ENCODE measurements at regions not wholly inside any gene's neighbourhood (a gene's known extent, or its start where the extent isn't known, plus 50 kb on each side); places are given as distances from the start of the nearest gene placed in this dataset.

DNA sequence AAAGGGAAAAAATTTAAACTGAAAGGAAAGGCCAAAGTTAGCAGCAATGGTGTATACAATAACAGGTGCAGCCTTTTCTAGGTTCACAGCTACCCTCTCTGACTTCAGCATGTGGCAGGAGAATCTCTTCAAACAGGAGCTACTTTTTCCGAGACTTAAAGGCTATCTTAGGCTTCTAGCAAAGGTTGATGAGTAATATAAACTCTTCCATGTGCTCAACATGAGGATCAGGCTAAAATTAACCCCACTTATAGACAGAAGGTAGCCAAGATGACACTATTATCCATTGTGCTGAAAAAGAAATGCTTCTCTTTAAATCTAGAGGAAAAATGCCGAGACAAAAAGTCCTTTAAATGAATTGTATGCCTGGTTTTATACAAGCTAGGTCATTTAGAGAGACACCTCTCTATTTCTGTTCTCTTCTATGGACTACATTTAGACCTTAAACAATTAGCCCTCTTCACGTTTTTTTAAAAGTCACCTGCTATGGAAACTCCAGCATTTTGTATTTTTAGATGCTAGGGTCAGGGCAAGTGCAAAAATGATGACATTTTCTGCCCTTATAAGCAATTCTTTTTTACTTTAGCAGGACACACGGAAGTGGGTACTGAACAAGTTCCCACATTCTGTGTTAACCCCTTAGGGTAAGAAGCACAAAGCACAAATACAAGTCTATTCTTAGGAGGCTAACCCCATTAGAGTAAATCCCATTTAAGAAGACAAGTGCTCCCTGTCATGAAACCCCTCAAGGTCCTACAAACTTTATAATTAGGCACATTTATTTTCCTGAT, 216.8 kb upstream of the CITED2 start:
- H3K9me3 ChIP-seq (ENCODE audit: insufficient read depth, low read depth) = no peaks in the 10 kb centered on the region
- peaks cover 46% of the 10 kb centered on the region for H3K4me1 ChIP-seq (replicated peaks; ENCODE audit: insufficient read depth)
- ChIA-PET CTCF (no interaction called here), POLR2A (ENCODE audit: unreplicated experiment) (no interaction called here)
- no peak overlapping the region for H3K27ac ChIP-seq
- no peaks in the 10 kb centered on the region for H3K9me2 ChIP-seq (ENCODE audit: insufficient read depth)
- no TSS peak for BruUV-seq (replicated peaks)
- no peaks in the 10 kb centered on the region for H4K20me1 ChIP-seq (ENCODE audit: insufficient read depth)
- TF ChIP-seq, protein P1, sequence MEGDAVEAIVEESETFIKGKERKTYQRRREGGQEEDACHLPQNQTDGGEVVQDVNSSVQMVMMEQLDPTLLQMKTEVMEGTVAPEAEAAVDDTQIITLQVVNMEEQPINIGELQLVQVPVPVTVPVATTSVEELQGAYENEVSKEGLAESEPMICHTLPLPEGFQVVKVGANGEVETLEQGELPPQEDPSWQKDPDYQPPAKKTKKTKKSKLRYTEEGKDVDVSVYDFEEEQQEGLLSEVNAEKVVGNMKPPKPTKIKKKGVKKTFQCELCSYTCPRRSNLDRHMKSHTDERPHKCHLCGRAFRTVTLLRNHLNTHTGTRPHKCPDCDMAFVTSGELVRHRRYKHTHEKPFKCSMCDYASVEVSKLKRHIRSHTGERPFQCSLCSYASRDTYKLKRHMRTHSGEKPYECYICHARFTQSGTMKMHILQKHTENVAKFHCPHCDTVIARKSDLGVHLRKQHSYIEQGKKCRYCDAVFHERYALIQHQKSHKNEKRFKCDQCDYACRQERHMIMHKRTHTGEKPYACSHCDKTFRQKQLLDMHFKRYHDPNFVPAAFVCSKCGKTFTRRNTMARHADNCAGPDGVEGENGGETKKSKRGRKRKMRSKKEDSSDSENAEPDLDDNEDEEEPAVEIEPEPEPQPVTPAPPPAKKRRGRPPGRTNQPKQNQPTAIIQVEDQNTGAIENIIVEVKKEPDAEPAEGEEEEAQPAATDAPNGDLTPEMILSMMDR (conservative IDR thresholded peaks at IDR 0.05) = no peak
- TF ChIP-seq EZH2 (IDR thresholded peaks at IDR 0.05; ENCODE audit: low read depth) = no peak
- no peak overlapping the region for H3K4me3 ChIP-seq
- H3K36me3 ChIP-seq (ENCODE audit: low read depth) = no peaks in the 10 kb centered on the region
- H3F3A ChIP-seq (ENCODE audit: insufficient read depth, low read depth) = peaks cover 33% of the 10 kb centered on the region
- no peak for DNase-seq
- no peak overlapping the region for H2AFZ ChIP-seq
- intact Hi-C loops (cut with micrococcal nuclease; ENCODE audit: unreplicated experiment) = no loop called here
- H3K27me3 ChIP-seq (ENCODE audit: insufficient read depth, low read depth) = no peaks in the 10 kb centered on the region
- H3K4me2 ChIP-seq = no peak overlapping the region
- no peaks in the 10 kb centered on the region for H3K79me2 ChIP-seq (ENCODE audit: low read depth)

- intact Hi-C loops (cut with micrococcal nuclease; ENCODE audit: unreplicated experiment) = no loop called here
- no peak overlapping the region for H2AFZ ChIP-seq
- no peaks in the 10 kb centered on the region for H3K79me2 ChIP-seq (ENCODE audit: low read depth)
- peaks cover 56% of the 10 kb centered on the region for H3K4me1 ChIP-seq (replicated peaks; ENCODE audit: insufficient read depth)
- no peak overlapping the region for H3K4me2 ChIP-seq
- BruUV-seq (replicated peaks) = no TSS peak
- H3K27me3 ChIP-seq (ENCODE audit: insufficient read depth, low read depth) = no peaks in the 10 kb centered on the region
- no peak for TF ChIP-seq EZH2 (IDR thresholded peaks at IDR 0.05; ENCODE audit: low read depth)
- TF ChIP-seq, protein P1 (conservative IDR thresholded peaks at IDR 0.05) = no peak
- no peaks in the 10 kb centered on the region for H3K36me3 ChIP-seq (ENCODE audit: low read depth)
- H3K4me3 ChIP-seq = no peak overlapping the region
- peaks cover 38% of the 10 kb centered on the region for H3F3A ChIP-seq (ENCODE audit: insufficient read depth, low read depth)
- POLR2A ChIA-PET (ENCODE audit: unreplicated experiment) = no interaction called here
- CTCF ChIA-PET = interaction anchor here (0.6 kb wide), 1 partner anchor 164 kb away, joined by 3 read pairs; no protein-coding TSS in a partner anchor
- no peak overlapping the region for H3K27ac ChIP-seq
- no peaks in the 10 kb centered on the region for H4K20me1 ChIP-seq (ENCODE audit: insufficient read depth)
- H3K9me3 ChIP-seq (ENCODE audit: insufficient read depth, low read depth) = no peaks in the 10 kb centered on the region
- DNase-seq = no peak
- no peaks in the 10 kb centered on the region for H3K9me2 ChIP-seq (ENCODE audit: insufficient read depth)
Observed at GRCh38 chr6:139590206-139590605, 215.8 kb upstream of the CITED2 start.

GRCh38 chr6:139588734-139589593, 214.5 kb upstream of the CITED2 start:
- ChIA-PET CTCF (no interaction called here), POLR2A (ENCODE audit: unreplicated experiment) (no interaction called here)
- TF ChIP-seq EZH2 (IDR thresholded peaks at IDR 0.05; ENCODE audit: low read depth) = no peak
- TF ChIP-seq, protein P1 (conservative IDR thresholded peaks at IDR 0.05) = no peak
- peaks cover 58% of the 10 kb centered on the region for H3K4me1 ChIP-seq (replicated peaks; ENCODE audit: insufficient read depth)
- no TSS peak for BruUV-seq (replicated peaks)
- H3K79me2 ChIP-seq (ENCODE audit: low read depth) = no peaks in the 10 kb centered on the region
- no peaks in the 10 kb centered on the region for H3K27me3 ChIP-seq (ENCODE audit: insufficient read depth, low read depth)
- H2AFZ ChIP-seq = 0 out of 2 replicates have a peak overlapping the region, but pooled peaks have one; percentile 6
- H3K4me3 ChIP-seq = peak overlapping the region; percentile 9; the same call in 1 of the 2 replicates
- H4K20me1 ChIP-seq (ENCODE audit: insufficient read depth) = no peaks in the 10 kb centered on the region
- peaks cover 3% of the 10 kb centered on the region; the same call in 1 of the 2 replicates for H3K9me3 ChIP-seq (ENCODE audit: insufficient read depth, low read depth)
- H3K4me2 ChIP-seq = peak overlapping the region; percentile 63
- peaks cover 38% of the 10 kb centered on the region for H3F3A ChIP-seq (ENCODE audit: insufficient read depth, low read depth)
- no peaks in the 10 kb centered on the region for H3K9me2 ChIP-seq (ENCODE audit: insufficient read depth)
- peak overlapping the region; percentile 87 for H3K27ac ChIP-seq
- intact Hi-C loops (cut with micrococcal nuclease; ENCODE audit: unreplicated experiment) = loop anchor here (1.0 to 10.0 kb wide), 7 partner anchors 57 to 873 kb away; no protein-coding TSS in a partner anchor
- H3K36me3 ChIP-seq (ENCODE audit: low read depth) = no peaks in the 10 kb centered on the region
- peak in 1 of 2 experiments; percentile 86 for DNase-seq

All from PC-9 (cell line).